8988T (cell line): ENCODE measurements at regions not wholly inside any gene's neighbourhood (a gene's known extent, or its start where the extent isn't known, plus 50 kb on each side); places are given as distances from the start of the nearest gene placed in this dataset.
"Not testable (repeated sequence)": the region's sequence is repeated elsewhere in the genome, so short reads cannot be mapped to it uniquely, and the experiment has no call there.

Experiments used
- DNase-seq: peaks from one replicate; pipeline ENCODE4 v3.0.0; 2011

DNA sequence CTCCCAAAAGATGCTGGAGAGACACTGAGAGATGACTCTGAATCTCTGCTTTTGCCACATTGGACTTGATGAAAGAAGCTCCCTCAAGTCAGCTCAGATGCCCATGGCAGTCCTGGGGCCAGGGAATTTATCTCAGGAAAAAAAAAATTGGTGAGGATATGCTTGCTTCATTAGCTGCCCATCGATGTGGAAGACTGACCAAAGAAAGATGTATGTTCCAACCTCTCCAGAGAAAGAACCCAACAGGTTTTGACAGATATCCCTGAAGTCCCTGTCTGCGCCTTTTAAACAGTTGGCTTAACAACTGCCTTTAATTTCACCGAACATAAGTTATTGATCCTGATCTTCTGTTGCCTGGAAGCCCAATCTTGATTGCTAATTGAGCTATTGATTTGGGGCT lies 137.4 kb downstream of the TMEM114 start:
- DNase-seq: no peak

DNA sequence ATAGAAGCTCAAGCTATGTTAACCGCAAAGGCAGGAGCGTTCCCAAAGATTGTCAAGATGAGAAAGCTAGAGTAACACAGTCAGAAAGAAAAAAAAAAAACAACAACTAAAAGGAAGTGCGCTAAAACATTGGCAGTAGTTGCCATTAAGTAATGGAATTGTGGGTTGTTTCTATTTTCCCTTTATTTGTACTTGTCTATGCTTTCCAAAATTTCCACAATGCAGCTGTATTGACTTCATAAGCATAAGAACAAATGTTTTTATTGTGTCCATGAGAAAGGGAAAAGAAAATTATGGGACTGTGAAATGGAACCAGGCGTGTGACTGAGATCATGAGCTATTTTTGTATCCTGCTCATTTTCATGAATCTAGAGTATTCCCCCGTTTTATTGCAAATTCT lies 153.4 kb downstream of the TMEM114 start:
- no peak for DNase-seq

DNA sequence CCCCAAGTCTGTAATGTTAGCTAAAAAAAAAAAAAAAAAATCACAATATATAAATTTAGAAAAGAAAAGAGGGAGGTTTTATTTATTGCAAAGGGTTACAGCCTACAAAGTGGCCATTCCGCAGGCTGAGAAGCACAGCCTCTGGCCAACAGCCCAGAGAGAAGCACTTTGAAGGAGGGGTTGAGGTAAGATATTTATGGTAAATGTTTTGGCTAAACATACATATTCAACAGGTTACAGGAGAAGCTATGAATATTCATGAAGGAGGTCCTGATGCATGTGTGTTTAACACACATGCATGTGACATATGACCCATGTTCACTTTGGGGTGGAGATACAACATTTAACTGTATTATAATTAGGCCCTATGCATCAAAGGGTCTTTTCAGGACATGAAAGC lies 158.5 kb downstream of the TMEM114 start:
- DNase-seq: no peak

DNA sequence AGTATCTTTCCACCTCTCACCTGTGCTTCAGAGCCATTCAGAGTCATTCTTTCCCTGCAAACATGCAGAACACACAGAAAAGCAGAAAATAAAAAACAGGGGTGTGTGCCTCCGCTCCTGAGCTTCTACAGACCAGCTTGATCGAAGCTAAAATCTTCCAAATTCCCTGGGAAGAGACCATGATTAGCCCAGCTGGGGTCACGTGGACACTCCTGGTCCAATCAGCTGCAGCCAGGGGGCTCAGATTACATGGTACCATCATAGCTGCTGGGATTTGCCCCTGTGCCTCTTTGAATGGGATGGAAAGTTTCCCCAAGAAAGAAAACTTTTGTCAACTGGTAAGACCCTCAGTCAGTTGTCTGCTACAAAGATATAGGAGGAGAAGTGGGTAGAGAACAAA lies 159.9 kb downstream of the TMEM114 start:
- DNase-seq: no peak

DNA sequence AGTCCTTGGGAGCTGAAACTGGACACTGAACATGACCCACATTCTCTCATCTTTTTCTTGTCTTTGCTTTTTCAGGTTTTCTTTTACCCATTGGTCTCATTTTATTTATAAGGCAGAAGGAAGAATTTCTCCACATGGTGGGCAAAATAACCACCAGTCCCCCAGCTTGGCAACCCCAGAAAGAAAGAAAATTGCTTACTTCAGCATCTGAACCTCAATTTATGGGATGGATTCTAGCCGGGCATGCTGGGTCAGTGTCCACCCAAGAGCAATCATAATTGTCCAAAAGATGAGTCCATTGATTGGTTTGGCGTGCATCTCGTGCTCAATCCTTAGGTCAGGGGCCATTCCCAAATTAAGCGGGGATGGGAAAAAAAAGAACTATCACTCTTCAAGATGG lies 163.7 kb downstream of the TMEM114 start:
- DNase-seq: no peak

DNA sequence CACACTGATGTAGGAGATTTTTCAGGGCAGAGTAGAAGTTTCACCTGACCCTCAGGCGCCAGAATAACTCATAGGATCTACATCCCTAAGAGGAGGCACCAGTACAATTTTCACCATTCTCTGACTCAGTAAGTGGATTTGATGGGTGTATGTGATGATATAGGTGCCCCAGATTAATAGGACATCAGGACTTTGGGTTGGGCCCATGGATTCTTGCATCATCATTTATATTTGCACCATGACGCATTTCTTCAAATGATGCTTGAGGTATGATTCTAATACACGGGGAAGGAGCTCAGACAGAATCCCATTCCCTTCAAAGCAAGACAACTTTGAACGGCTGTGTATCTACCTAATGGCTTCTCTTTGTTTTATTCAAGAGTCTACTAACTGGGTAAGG lies 173.2 kb downstream of the TMEM114 start:
- DNase-seq: no peak

DNA sequence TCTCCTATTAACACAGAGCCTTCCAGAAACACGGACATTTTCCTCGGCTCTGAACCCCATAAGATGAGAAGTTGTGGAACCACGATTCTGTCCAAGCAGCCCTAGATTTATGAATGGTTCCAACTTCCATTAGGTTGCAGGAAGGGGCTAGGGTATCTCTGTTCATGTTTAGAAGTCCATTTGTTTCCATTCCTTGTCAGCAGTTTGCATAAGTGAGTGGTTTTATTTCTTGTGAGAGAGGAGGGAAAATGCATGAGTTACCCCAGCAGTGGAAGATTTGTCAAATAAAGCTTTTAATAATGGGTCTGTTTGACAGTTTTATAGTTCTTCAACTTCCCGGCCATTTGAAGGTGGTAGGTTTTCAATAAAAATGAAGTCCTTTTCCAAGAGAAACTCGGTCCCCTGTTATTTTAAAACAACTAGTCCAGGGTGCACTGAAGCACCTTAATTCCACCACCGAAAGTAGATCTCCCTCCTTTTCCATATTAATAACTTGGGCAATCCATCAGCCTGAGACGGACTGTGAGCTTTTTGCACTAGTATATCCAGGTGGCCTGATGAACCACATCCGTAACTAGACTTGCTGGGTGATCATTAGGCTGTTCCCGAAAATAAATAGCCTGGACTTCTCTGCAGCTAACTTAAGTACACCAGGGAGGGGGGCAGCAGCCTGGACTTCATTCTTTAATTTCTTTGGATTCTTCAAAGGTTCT lies 181.3 kb downstream of the TMEM114 start:
- DNase-seq: no peak

DNA sequence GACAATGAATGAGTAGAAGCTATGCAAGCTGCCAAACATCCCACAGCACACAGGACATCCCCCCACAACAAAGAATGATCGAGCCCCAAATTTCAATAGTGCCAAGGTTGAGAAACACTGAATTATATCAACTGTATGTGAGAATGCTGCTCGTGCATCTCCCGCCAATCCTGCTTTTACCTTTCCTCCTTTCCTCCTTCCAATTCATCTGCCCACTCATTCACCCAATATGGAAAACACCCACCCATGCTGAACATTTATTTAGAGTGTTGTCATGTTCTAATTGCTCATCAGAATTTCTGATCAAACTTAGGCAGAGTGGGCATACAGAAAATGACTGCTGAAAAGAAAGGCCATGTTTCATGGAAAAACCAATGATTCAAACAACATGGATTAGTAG lies 183.0 kb downstream of the TMEM114 start:
- no peak for DNase-seq

DNA sequence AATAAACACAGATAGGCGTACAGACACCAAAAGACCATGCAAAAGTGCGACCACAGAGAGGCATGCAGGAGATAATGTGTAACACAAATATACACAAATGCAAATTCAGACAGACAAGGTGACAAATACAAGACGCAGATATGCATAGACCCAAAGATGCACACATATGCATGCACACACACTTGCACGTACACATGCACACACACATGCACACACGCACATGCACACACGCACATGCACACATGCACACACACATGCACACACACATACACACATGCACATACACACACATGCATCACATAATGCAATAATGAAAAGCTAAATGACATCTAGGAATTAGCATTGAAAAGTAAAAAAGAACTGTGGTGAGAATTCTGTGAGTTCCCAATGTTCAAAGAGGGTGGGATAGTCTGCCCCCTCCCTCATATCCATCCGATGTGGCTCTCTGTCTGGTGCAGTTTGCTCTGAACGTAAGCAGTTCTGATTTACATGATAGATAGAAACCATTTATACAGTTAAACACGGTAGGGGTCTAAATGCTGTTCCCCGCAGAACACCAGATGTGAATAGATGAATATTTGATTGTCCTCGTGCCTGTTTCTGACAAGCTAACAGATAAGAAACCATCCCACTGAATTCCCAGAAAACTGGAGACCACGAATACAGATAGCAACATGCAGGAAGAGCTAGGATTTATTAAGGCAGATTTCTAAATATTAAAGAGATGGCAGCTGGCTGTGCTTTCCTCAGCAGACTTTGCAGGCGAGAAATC lies 186.1 kb downstream of the TMEM114 start:
- DNase-seq: no peak

DNA sequence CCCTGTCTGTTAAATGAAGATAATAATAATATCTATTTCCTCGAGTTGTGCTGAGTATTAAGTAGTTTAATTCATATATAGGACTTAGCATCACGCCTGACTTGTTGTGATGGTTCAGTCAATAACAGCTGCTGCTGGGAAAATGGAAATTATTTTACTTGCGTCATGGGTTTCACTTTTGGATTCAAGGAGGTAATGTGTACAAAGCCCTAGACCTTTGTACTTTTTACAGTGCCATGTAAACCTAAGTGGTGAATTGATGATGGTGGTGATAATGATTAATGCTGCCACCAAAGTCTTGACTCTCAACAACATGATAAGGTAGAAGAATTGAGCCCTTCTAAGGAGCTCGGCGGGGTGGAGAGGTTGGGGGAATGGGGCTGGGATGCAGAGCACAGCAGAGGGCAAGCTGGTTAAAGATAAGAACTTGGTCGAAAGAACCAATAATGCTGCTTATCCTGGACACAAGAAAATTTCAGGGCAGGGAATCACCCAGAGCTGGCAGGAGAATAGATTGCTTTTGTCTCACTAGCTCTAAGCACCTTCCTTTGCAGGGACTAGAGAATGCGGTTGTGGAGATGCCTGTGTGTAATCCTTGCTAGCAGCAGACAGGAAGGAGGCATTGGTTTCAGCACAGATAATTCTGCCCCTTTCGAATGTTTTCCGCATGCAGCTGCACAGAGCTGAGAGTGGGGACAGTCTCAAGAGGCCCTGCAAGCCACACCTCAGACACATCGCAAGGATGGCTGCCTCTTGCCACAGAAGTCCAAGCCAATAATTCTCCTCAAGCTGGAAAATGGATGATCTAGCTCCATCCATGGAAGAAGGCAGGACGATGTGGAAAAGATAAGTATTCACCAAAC lies 187.1 kb downstream of the TMEM114 start:
- no peak for DNase-seq

DNA sequence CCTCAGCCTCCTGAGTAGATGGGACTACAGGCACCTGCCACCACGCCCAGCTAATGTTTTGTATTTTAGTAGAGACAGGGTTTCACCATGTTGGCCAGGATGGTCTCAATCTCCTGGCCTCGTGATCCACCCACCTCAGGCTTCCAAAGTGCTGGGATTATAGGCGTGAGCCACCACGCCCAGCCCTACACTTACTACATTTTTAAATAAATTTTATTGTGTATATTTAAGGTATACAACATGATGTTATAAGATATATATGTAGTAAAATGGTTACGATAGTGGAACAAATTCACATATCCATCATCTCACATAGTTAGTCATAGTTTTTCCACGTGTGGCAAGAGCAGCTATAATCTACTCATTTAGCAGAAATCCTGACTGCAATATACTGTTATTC lies 189.6 kb downstream of the TMEM114 start:
- not testable (repeated sequence) for DNase-seq

DNA sequence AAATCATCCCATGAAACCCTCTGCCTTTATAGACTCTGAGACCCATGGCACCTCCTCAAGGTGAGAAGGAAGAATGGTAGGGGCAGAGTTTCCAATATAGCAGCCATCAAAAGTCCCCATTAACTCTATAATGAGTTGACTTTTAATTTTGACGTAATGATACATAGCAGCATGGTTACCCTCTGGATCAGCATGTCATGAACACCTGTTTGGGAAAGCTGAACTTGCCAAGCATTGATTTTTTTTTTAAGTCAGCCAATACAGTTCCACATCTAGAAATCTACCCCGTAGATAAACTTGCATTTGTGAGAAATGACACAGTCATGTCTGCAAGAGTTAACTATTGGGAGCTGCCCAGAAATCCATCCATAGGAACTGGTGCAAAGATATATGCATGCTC lies 191.8 kb downstream of the TMEM114 start:
- no peak for DNase-seq

DNA sequence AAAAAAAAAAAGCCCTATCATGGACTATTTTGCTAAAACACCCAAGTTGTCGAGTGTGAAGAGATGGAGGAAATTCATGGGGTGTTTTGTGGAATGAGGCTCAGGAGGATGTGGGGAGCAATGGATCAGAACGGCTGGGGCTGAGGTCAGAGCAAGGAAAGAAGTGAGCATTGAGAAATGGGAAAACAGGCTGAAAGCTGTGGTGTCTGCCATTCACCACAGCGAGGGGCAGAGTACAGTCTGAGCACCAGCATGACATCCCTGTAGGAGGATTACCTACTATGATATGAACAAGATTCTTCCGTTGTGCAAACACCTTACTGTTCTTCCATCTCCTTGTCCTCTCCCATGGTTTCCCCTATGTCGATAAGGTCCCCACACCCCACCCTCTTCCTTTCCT lies 193.1 kb downstream of the TMEM114 start:
- no peak for DNase-seq

DNA sequence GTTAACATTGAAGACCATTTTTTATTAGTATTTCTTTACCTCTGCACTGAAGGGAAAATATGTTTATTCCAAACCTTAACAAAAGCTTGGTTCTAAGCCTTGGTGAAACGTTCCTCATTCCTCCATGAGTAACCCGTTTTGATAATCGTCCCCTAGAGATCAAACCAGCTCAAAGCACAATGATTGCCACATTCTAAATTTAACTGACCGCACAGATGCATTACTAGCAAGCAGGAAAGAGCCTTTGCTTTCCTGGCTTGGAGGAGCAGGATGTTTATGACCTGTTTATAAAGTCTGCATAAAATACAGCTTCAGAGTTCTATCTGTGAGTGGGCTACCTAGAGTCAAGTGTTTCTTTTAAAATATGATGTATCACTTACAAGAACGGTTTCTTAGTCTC lies 193.8 kb downstream of the TMEM114 start:
- DNase-seq: no peak

DNA sequence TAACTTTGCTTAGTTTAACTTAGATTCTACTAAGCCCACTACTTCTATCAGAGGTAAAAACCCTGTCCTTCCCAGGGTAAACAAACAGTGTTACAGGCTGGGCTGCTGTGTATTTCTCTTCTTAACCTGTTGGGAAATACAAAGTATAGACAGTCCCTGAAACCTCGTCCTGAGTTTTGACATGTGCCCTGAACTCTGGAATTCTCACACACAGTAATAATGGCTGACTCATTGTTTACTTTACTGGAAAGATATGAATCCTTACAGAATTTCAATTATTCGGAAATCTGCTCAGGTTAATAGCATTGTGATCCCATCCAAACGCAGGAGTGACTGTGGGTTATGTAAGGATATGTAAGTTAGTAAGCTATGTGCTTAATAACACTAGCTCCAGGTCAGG lies 199.1 kb downstream of the TMEM114 start:
- no peak for DNase-seq

DNA sequence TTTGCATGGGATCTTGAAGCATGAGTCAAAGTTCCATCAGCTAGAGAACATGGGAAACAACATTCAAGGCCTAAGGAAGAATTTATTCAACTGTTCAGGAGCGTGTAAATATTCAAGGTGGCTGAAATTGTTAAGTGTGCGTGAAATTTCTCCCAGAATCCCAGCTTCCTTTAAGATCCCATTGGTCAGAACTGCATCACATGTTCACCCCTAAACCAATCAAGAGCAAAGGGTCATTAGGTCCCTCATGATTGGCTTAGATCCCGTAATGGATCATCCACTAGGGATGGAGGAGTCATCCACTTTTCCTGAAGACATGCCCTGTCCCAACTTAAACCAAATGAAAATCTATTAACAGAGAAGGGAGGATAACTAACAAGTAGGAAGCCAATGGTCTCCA lies 201.6 kb downstream of the TMEM114 start:
- no peak for DNase-seq

DNA sequence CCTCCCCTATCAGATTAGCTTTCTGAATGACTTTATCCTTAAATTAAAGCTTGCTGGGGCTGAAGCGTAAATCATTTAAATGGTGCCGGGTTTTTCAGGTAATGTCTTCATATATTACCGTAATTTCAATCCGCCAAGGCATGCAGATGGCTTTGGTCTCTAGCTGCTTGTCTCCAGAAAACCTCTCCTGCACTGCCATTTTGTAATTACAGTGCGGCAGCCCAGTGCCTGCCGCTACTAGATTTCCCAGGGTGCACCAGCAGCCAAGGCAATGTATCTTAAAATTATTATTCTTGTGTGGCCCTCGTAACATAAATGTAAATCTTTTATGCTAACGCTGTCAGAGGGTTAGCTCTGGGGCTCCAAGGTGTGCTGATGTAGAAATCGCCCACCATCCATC lies 208.5 kb downstream of the TMEM114 start:
- DNase-seq: no peak

DNA sequence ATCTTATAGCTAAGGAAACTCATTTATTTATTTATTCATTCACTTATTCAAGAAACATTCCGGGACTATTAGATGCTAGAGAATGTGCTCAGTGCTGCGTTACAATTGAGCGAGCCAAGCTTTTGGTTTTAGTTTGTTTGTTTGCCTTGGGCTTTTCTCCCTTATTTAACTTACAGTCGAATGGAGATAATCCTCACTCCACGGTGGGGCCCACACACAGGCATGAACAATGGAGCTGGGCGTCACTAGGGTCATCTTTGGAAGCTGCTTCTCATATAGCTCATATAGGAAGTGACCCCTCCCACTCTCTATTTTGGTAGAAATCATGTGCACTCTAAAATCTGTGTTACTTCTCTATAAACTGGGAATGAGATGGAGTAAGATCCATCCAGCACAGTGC lies 210.0 kb downstream of the TMEM114 start:
- DNase-seq: no peak

DNA sequence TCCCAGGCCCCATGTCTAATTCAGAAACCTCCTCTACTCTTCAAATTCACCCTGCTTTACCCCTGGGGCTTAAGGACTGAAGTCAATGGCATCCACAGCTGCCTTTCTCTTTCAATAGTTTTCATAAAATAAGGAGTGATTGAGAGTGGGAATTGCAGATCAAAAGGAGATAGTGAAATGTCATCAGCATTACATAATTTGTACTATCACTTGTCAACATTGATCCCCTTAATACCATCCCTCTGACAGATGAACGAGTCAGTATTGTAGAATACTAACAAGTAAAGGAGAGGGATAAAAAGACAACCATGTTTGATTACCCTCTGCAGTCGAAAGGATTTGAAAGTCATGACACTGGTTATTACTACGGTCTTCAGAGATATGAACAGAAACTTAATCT lies 212.4 kb downstream of the TMEM114 start:
- DNase-seq: no peak

DNA sequence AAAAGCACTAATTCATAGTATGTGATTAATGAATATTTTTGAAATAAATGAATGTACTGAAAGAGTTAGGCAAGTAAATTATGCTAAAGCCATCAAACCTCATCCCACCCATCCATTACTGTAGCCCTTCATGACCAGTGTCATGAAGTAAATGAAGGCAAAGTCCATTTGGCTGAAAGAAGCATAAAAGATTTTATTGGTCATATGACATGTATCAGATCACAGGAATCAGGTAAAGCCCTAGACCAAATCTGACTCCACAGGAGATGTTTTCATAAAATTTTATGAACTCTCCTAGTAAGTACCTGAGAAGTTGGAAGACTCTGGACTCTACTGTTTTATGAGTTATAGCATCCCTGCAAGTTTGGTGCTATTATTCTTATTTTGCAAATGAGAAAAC lies 213.5 kb downstream of the TMEM114 start:
- DNase-seq: no peak

DNA sequence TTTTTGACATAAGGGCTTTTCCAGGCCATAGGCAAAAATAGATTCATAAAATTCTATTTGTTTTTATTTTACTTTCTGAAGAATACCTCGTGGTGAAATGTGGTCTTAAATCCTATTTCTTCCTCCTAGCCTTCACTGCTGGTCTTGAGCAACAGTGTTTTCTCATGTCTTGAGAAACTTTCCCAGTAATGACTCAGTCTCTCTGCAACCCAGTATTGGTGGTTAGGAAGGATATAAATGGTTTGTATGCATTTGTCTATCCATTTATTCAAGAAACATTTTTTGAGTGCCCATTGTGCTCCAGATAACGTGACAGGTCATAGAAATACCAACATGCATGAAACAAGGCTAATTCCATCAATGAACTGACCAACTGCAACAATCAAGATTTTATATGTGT lies 213.9 kb downstream of the TMEM114 start:
- no peak for DNase-seq

DNA sequence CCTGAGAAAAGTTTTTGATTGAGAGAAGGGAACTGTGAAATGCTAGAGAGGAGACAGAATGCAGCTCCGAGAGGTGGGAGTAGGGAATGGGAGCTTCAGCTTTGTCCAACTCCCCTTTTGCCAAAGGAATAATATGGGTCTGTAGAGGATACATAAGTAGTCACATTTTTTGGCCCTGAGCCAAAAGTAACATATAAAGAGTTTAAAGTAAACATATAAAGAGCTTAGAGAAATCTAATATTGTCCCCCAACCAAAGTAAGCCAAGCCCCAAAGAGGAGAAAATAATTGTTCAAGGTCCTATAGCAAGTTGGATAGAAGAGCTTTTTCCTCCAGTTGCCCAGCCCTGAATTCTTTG lies 215.1 kb downstream of the TMEM114 start:
- no peak for DNase-seq

DNA sequence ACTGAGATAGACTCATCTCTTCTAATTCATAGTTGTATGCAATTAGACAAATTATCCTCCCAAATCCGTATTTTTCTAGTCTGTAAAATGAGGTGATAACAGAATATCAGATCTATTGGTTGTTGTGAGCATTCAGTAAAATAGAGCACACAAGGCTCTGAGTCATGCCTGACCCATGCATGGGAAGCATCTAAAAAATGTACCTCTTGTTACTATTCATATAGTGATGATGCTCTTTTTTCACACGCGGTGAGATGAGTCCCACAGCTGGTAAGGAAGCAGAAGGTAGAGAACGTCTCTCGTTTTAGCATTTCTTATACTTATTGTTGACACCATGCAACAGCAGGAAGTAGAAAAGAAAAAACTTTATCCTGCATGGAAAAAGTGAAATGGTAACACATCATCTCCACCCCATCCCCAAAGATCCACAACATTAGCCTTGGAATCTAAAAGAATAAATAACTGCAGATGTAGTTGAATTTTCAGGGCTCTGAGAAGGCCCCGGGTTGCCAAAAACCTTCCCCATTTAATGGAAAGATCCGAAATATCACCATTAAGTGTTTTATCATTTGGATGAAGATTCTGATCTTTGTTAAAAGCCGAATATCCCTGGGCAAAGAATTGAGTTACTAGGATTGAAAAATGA lies 215.6 kb downstream of the TMEM114 start:
- DNase-seq: no peak
